HG03095 (cell line): ENCODE measurements at regions not wholly inside any gene's neighbourhood (a gene's known extent, or its start where the extent isn't known, plus 50 kb on each side); places are given as distances from the start of the nearest gene placed in this dataset.

Experiments
- ATAC-seq: cut with Tn5 transposase; IDR thresholded peaks from one replicate; pipeline ENCODE4 v1.9.1; 2021; ENCODE audit warnings: moderate library complexity; ENCODE audit not compliant: unreplicated experiment

- ATAC-seq: no peak
These were observed 104.5 kb downstream of the RBFOX3 start for GRCh38 chr17:79506150-79506870.

- no peak for ATAC-seq
These were observed 105.7 kb downstream of the RBFOX3 start for GRCh38 chr17:79505199-79505598.

- ATAC-seq: no peak
These were observed 106.7 kb downstream of the RBFOX3 start for GRCh38 chr17:79504181-79504605.

DNA sequence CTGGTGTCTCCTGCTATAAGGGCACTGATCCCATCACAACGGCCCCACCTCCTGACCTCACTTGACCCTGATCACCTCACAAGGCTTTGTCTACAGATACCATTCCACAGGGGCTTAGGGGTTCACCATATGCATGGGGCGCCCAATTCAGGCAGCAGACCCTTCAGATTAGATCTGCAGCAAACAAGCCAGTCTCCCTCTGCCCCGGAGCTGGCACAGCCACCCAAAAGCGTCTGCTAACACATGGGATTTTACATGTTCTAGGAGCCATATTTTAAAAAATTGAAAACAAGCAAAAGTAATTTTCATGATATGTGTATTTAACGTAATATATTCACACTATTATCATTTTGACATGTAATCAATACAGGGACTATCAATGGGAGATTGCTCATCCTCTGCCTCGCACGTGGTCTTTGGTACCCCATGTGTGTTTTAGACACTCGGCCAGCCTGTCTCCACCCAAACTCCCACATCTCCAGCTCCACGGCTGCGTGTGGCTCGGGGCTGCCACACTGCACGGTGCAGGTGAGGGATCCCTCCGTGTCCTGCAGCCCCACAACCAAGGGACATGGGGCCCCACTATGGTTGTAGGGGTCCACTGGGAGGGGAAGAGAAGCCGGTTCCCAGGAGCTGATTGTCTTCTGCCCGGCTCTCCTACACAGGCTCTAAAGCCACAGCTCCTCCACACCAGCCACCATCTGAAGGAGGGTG, 107.6 kb downstream of the RBFOX3 start:
- no peak for ATAC-seq

GRCh38 chr17:79501910-79502309, 108.9 kb downstream of the RBFOX3 start:
- ATAC-seq: no peak

GRCh38 chr17:79500745-79501618, 109.9 kb downstream of the RBFOX3 start:
- no peak for ATAC-seq

DNA sequence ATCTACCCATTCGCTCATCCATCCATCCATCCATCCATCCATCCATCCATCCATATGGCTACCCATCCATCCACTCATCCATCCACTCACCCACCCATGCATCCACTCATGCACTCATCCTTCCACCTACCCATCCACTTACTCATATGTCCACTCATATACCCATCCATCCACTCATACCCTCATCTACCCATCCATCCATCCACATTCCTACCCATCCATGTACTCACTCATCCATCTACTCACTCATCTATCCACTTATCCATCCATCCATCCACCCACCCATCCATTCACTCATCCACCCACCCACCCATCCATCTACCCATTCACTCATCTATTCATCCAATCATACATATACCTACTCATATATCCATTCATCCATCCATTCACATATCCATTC, 112.0 kb downstream of the RBFOX3 start:
- no peak for ATAC-seq

DNA sequence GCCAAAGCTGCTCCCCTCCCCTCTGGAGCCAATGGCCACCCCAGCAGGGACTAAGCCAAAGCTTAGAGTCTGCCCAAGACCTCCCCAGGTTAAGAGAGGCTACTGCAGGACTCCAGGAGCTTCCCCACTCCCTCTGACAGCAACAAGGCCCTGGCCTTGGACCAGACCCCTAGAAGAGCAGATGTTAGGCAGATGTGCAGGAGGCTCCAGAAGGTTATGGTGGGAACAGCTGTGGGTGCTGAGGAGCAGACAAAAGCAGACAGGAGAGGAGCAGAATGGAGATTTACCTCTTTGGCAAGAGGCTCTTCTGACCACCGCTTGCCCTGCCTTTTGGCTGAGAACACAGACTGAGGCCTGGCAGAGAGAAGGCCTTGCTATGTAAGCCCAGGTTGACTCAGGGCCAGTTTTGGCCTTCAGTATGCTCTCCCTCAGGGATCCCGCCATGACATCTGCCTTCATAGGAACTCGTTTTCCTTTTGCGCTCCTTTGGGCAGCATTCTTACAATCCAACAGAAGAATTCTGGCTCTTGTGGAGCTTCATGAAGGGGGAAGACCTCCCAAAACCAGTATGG, 113.0 kb downstream of the RBFOX3 start:
- no peak for ATAC-seq

- no peak for ATAC-seq
These were observed 114.3 kb downstream of the RBFOX3 start for GRCh38 chr17:79496422-79497005.

- ATAC-seq: no peak
These were observed 115.2 kb downstream of the RBFOX3 start for GRCh38 chr17:79495665-79496064.

- ATAC-seq: no peak
These were observed 119.8 kb downstream of the RBFOX3 start for GRCh38 chr17:79491006-79491405.

DNA sequence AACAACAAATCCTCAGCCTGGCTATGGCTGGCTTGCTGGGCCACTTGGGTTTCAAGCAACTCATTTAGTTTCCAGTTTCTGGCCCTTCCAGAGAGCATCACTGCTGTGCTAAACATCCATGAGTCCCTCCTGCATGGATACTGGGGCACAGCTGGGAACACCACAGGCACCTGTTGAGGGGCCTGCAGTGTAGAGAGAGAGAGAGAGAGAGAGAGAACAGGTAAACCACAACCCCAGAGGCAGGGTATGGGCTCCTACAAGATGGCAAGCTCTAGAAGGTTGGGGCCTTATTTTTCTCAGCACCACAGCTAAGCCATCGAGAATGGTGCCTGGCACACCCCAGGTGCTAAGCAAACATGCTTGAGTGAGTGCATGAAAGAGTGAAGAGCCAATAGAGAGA, 120.3 kb downstream of the RBFOX3 start:
- no peak for ATAC-seq

- ATAC-seq: no peak
These were observed 123.7 kb downstream of the RBFOX3 start for GRCh38 chr17:79487149-79487548.

DNA sequence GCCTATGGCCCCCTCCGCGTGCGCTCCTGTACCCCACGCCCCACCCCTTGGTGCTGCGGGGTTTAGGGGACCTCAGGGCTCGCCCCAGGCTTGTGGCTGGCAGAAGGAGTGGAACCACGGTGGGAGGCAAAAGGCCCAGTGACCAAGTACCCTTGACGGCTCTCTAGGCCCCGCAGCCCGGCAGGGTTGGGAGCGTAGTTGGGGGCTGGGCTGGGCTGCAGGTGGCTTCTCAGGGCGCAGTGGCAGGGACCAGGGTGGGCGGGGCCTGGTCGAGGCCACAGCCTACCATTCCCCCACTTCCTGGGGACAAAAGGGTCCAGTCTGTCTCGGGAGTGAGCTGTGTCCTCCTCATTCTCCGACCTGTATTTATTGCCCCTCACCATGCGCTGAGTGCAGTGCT, 124.9 kb downstream of the RBFOX3 start:
- no peak for ATAC-seq

GRCh38 chr17:79485419-79485985, 125.3 kb downstream of the RBFOX3 start:
- ATAC-seq: no peak

- no peak for ATAC-seq
These were observed 126.0 kb downstream of the RBFOX3 start for GRCh38 chr17:79484600-79485418.

DNA sequence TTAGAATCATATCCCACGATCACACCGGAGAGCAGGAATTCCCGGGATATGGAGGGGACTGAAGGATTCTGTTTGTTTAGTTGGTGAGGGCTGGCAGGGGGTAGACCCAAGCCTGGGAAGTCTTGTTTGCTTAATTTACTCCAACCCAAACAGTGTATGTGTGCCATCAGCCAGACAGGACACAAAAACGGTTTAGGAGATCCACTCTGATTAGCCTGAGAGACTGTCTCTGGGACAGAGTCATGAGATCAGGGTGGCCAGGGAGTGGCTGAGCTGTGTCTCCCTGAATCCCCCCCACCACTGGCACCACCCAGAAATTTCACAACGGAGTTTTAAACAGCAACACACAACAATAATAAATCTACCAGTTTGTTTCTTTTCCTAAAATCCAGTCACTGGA, 127.0 kb downstream of the RBFOX3 start:
- ATAC-seq: no peak

GRCh38 chr17:79482727-79483521, 127.9 kb downstream of the RBFOX3 start:
- ATAC-seq: no peak

DNA sequence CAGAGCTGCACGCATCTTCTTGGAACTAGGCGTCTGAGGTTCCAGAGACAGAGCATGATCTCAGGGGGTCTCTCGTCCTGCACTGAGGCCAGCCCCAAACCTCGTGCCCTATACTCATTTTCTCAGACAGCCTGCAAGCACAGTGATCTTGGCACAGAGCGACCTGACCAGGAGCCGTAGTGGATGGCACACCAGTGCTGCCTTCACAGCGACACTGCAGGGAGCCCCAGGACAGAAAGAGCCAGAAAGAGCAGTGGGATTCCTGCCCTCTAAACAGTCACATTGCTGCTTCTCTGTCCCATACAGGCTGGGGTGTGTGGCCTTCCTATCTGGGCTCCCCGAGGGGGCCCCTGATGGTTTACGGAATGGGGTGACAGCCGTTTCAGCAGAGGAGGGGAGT, 131.0 kb downstream of the RBFOX3 start:
- no peak for ATAC-seq
